HG03520 (cell line): ENCODE measurements at regions not wholly inside any gene's neighbourhood (a gene's known extent, or its start where the extent isn't known, plus 50 kb on each side); places are given as distances from the start of the nearest gene placed in this dataset.
"Not testable (repeated sequence)": the region's sequence is repeated elsewhere in the genome, so short reads cannot be mapped to it uniquely, and the experiment has no call there.

Experiments
- ATAC-seq: cut with Tn5 transposase; IDR thresholded peaks from one replicate; pipeline ENCODE4 v1.9.1; 2021; ENCODE audit warnings: mild to moderate bottlenecking, moderate library complexity; ENCODE audit not compliant: unreplicated experiment

GRCh38 chr6:115814907-115815306 lies 245.8 kb downstream of the FRK start:
- no peak for ATAC-seq

GRCh38 chr6:115811541-115811940 lies 249.2 kb downstream of the FRK start:
- ATAC-seq: no peak

- no peak for ATAC-seq
These were observed 262.5 kb downstream of the FRK start for GRCh38 chr6:115798229-115798628.

- no peak for ATAC-seq
These were observed 263.9 kb downstream of the FRK start for GRCh38 chr6:115796829-115797228.

GRCh38 chr6:115796061-115796460 lies 264.6 kb downstream of the FRK start:
- ATAC-seq: no peak

- no peak for ATAC-seq
These were observed 277.2 kb downstream of the FRK start for GRCh38 chr6:115783402-115784061.

- no peak for ATAC-seq
These were observed 278.1 kb downstream of the FRK start for GRCh38 chr6:115782612-115783011.

- ATAC-seq: no peak
These were observed 286.9 kb downstream of the FRK start for GRCh38 chr6:115773741-115774140.

GRCh38 chr6:115770851-115771250 lies 289.8 kb downstream of the FRK start:
- ATAC-seq: no peak

GRCh38 chr6:115768500-115768899 lies 292.2 kb downstream of the FRK start:
- ATAC-seq: no peak

- no peak for ATAC-seq
These were observed 292.8 kb downstream of the FRK start for GRCh38 chr6:115767931-115768330.

- no peak for ATAC-seq
These were observed 293.8 kb downstream of the FRK start for GRCh38 chr6:115766745-115767462.

GRCh38 chr6:115765966-115766365 lies 294.7 kb downstream of the FRK start:
- no peak for ATAC-seq

- ATAC-seq: no peak
These were observed 301.6 kb downstream of the FRK start for GRCh38 chr6:115759051-115759450.

GRCh38 chr6:115753446-115753845 lies 307.2 kb downstream of the FRK start:
- ATAC-seq: no peak

- ATAC-seq: no peak
These were observed 309.7 kb downstream of the FRK start for GRCh38 chr6:115750946-115751345.

- no peak for ATAC-seq
These were observed 310.4 kb downstream of the FRK start for GRCh38 chr6:115750292-115750691.

GRCh38 chr6:115747719-115748118 lies 313.0 kb downstream of the FRK start:
- no peak for ATAC-seq

- ATAC-seq: not testable (repeated sequence)
These were observed 314.1 kb downstream of the FRK start for GRCh38 chr6:115746583-115746982.

- no peak for ATAC-seq
These were observed 319.8 kb downstream of the FRK start for GRCh38 chr6:115740907-115741306.

GRCh38 chr6:115735610-115736009 lies 325.1 kb downstream of the FRK start:
- ATAC-seq: no peak

GRCh38 chr6:115733426-115733825 lies 327.3 kb downstream of the FRK start:
- no peak for ATAC-seq

- no peak for ATAC-seq
These were observed 331.7 kb downstream of the FRK start for GRCh38 chr6:115729036-115729435.
